OCI-LY7 (cell line): ENCODE measurements at regions not wholly inside any gene's neighbourhood (a gene's known extent, or its start where the extent isn't known, plus 50 kb on each side); places are given as distances from the start of the nearest gene placed in this dataset.
"Not testable (repeated sequence)": the region's sequence is repeated elsewhere in the genome, so short reads cannot be mapped to it uniquely, and the experiment has no call there.

Experiments used
- BruUV-seq: library from RNA; stranded (reverse); fragments of 400-500 nt; replicated peaks from 2 replicates; lab custom pipeline; 2021; lab: Mats Ljungman, UMichigan
- CTCF ChIA-PET: fragments of 300-600 bp; sonication (Branson Sonifier 250); formaldehyde crosslinking; loops from one replicate; lab custom pipeline; 2022; ENCODE audit warnings: antibody characterized with exemption; ENCODE audit not compliant: unreplicated experiment; lab: Charles Lee
- POLR2A ChIA-PET: fragments of 300-600 bp; sonication (Branson Sonifier 250); formaldehyde crosslinking; loops from one replicate; lab custom pipeline; 2022; ENCODE audit warnings: antibody characterized with exemption; lab: Charles Lee
- DNase-seq: peaks from one replicate; pipeline ENCODE4 v3.0.0-alpha.2; 2015; ENCODE audit warnings: low spot score
- H2AFZ ChIP-seq: fragments of 200-600 bp; sonication (generic), shearing (Covaris generic); 2 replicates; pipeline ENCODE4 v1.6.1; 2014; ENCODE audit warnings: mild to moderate bottlenecking, antibody characterized with exemption, low read length, moderate library complexity
- H3K27ac ChIP-seq: fragments of 200-600 bp; sonication (generic); 2 replicates; pipeline ENCODE4 v1.5.1; 2014; ENCODE audit warnings: mixed run types, low read depth, mild to moderate bottlenecking, moderate library complexity, low read length, inconsistent platforms; ENCODE audit not compliant: poor library complexity, severe bottlenecking
- H3K36me3 ChIP-seq: fragments of 200-600 bp; sonication (generic); 2 replicates; pipeline ENCODE4 v1.6.1; 2014; ENCODE audit warnings: mild to moderate bottlenecking, antibody characterized with exemption, low read length, moderate library complexity, mixed read lengths; ENCODE audit not compliant: insufficient read depth
- H3K4me1 ChIP-seq: fragments of 200-600 bp; sonication (generic); 2 replicates; pipeline ENCODE4 v1.5.1; 2014; ENCODE audit warnings: mild to moderate bottlenecking, low read length; ENCODE audit not compliant: insufficient read depth, poor library complexity, severe bottlenecking
- H3K4me2 ChIP-seq: fragments of 200-600 bp; sonication (generic); 2 replicates; pipeline ENCODE4 v1.6.1; 2014; ENCODE audit warnings: mild to moderate bottlenecking, low read length
- H3K4me3 ChIP-seq: fragments of 200-600 bp; sonication (generic); 2 replicates; pipeline ENCODE4 v1.5.1; 2014; ENCODE audit warnings: mild to moderate bottlenecking, low read depth, low read length; ENCODE audit not compliant: poor library complexity, severe bottlenecking
- H3K79me2 ChIP-seq: fragments of 200-600 bp; sonication (generic); 2 replicates; pipeline ENCODE4 v1.6.1; 2016; ENCODE audit warnings: low read depth, mild to moderate bottlenecking, low read length, moderate library complexity, mixed read lengths; ENCODE audit not compliant: insufficient read depth
- H3K9me2 ChIP-seq: fragments of 200-600 bp; sonication (generic); 2 replicates; pipeline ENCODE4 v1.6.1; 2016; ENCODE audit warnings: mild to moderate bottlenecking, low read length, mixed read lengths; ENCODE audit not compliant: insufficient read depth
- H3K9me3 ChIP-seq: fragments of 200-600 bp; sonication (generic); 2 replicates; pipeline ENCODE4 v1.6.1; 2014; ENCODE audit warnings: mild to moderate bottlenecking, mixed run types, low read length, mixed read lengths
- H4K20me1 ChIP-seq: fragments of 200-600 bp; sonication (generic); 2 replicates; pipeline ENCODE4 v1.6.1; 2014; ENCODE audit warnings: mild to moderate bottlenecking, antibody characterized with exemption, low read length, moderate library complexity, mixed read lengths; ENCODE audit not compliant: insufficient read depth
- CTCF ChIP-seq: fragments of 200-600 bp; sonication (generic); conservative IDR thresholded peaks from 2 replicates; pipeline ENCODE4 v1.5.1; 2014; ENCODE audit warnings: mild to moderate bottlenecking, antibody characterized with exemption, low read length, moderate library complexity, mixed read lengths
- EZH2phosphoT487 ChIP-seq: fragments of 200-600 bp; sonication (generic); IDR thresholded peaks from 2 replicates; pipeline ENCODE4 v1.6.1; 2018; ENCODE audit warnings: low read depth, borderline replicate concordance, mild to moderate bottlenecking, mixed run types, antibody characterized with exemption, low read length, moderate library complexity, mixed read lengths
- intact Hi-C: fragments of 100-400 bp; cut with micrococcal nuclease; formaldehyde crosslinking; loops from one replicate; pipeline ENCODE4 v1.10.0; 2022; ENCODE audit not compliant: unreplicated experiment

- intact Hi-C loops: no loop called here
- H4K20me1 ChIP-seq: no peaks in the 10 kb centered on the region
- H3K27ac ChIP-seq: no peak overlapping the region
- POLR2A ChIA-PET: no interaction called here
- CTCF ChIA-PET: no interaction called here
- no peaks in the 10 kb centered on the region for H3K4me1 ChIP-seq
- H3K36me3 ChIP-seq: no peaks in the 10 kb centered on the region
- H2AFZ ChIP-seq: no peak overlapping the region
- no peak overlapping the region for H3K4me2 ChIP-seq
- no peaks in the 10 kb centered on the region for H3K79me2 ChIP-seq
- BruUV-seq: no TSS peak
- H3K9me3 ChIP-seq: no peaks in the 10 kb centered on the region
- no peaks in the 10 kb centered on the region for H3K9me2 ChIP-seq
- no peak for DNase-seq
- H3K4me3 ChIP-seq: no peak overlapping the region
- TF ChIP-seq EZH2phosphoT487: no peak
- no peak for TF ChIP-seq CTCF
These were observed 288.2 kb downstream of the MIAT start for GRCh38 chr22:26945565-26945964.

- no peaks in the 10 kb centered on the region for H3K36me3 ChIP-seq
- H3K9me2 ChIP-seq: no peaks in the 10 kb centered on the region
- POLR2A ChIA-PET: no interaction called here
- no peak overlapping the region for H3K4me2 ChIP-seq
- no peak overlapping the region for H3K4me3 ChIP-seq
- H3K79me2 ChIP-seq: no peaks in the 10 kb centered on the region
- H3K9me3 ChIP-seq: no peaks in the 10 kb centered on the region
- no peaks in the 10 kb centered on the region for H3K4me1 ChIP-seq
- no peak overlapping the region for H2AFZ ChIP-seq
- intact Hi-C loops: no loop called here
- BruUV-seq: no TSS peak
- TF ChIP-seq EZH2phosphoT487 (no peak), CTCF (no peak)
- no peak overlapping the region for H3K27ac ChIP-seq
- CTCF ChIA-PET: no interaction called here
- DNase-seq: no peak
- H4K20me1 ChIP-seq: no peaks in the 10 kb centered on the region
These were observed 291.8 kb downstream of the MIAT start for GRCh38 chr22:26949193-26949592.

GRCh38 chr22:26951139-26951538, 293.8 kb downstream of the MIAT start:
- H3K27ac ChIP-seq, POLR2A ChIA-PET, CTCF ChIA-PET: not testable (repeated sequence)

More at GRCh38 chr22:26951139-26951538, 293.8 kb downstream of the MIAT start:
- BruUV-seq, H2AFZ ChIP-seq, H3K36me3 ChIP-seq, H3K4me3 ChIP-seq, intact Hi-C loops, H3K4me1 ChIP-seq, H4K20me1 ChIP-seq, H3K9me3 ChIP-seq, H3K79me2 ChIP-seq, H3K4me2 ChIP-seq, DNase-seq, H3K9me2 ChIP-seq: not testable (repeated sequence)
